Osteoblast (primary cell): ENCODE measurements at regions not wholly inside any gene's neighbourhood (a gene's known extent, or its start where the extent isn't known, plus 50 kb on each side); places are given as distances from the start of the nearest gene placed in this dataset.

Source experiments
- DNase-seq: peaks from one replicate; pipeline ENCODE4 v3.0.0; 2011; ENCODE audit warnings: low spot score, mixed read lengths; ENCODE audit not compliant: insufficient read length; ENCODE audit errors: missing footprints
- H2AFZ ChIP-seq: 2 replicates; pipeline ENCODE4 v1.6.0; 2011; ENCODE audit warnings: mild to moderate bottlenecking, low read length
- H3K27ac ChIP-seq: 2 replicates; pipeline ENCODE4 v1.5.1; 2011; ENCODE audit warnings: mild to moderate bottlenecking, low read depth, low read length, moderate library complexity
- H3K27me3 ChIP-seq: 2 replicates; pipeline ENCODE4 v1.6.0; 2012; ENCODE audit warnings: mild to moderate bottlenecking, control low read depth, inconsistent platforms, low read length, moderate library complexity; ENCODE audit not compliant: insufficient read depth
- H3K36me3 ChIP-seq: 2 replicates; pipeline ENCODE4 v1.5.1; 2011; ENCODE audit warnings: mild to moderate bottlenecking, low read length, control low read depth, moderate library complexity; ENCODE audit not compliant: insufficient read depth
- H3K4me1 ChIP-seq: 2 replicates; pipeline ENCODE4 v1.5.1; 2011; ENCODE audit warnings: mild to moderate bottlenecking, low read length, control low read depth, moderate library complexity; ENCODE audit not compliant: insufficient read depth
- H3K4me2 ChIP-seq: 2 replicates; pipeline ENCODE4 v1.6.0; 2011; ENCODE audit warnings: mild to moderate bottlenecking, low read length; ENCODE audit not compliant: insufficient read depth
- H3K4me3 ChIP-seq: fragments of 200-600 bp; sonication (generic); 3 replicates; pipeline ENCODE4 v1.5.1; 2012; ENCODE audit warnings: mild to moderate bottlenecking, low read length, inconsistent platforms; ENCODE audit not compliant: insufficient read depth
- H3K79me2 ChIP-seq: 2 replicates; pipeline ENCODE4 v1.6.0; 2012; ENCODE audit warnings: mild to moderate bottlenecking, low read length, control low read depth, inconsistent platforms; ENCODE audit not compliant: insufficient read depth
- H3K9me3 ChIP-seq: 2 replicates; pipeline ENCODE4 v1.5.1; 2011; ENCODE audit warnings: low read depth, low read length, control low read depth
- H4K20me1 ChIP-seq: 2 replicates; pipeline ENCODE4 v1.6.0; 2012; ENCODE audit warnings: mild to moderate bottlenecking, low read length, control low read depth; ENCODE audit not compliant: insufficient read depth
- CTCF ChIP-seq: IDR thresholded peaks from 2 replicates; pipeline ENCODE4 v1.5.1; 2011; ENCODE audit warnings: mild to moderate bottlenecking, low read depth, low read length, moderate library complexity; ENCODE audit errors: extremely low read depth

GRCh38 chr2:196391149-196391479 is 219.7 kb upstream of the STK17B start:
- Histone ChIP-seq H3K27me3 (no peaks in the 10 kb centered on the region), H3K4me3 (no peak overlapping the region), H3K27ac (no peak overlapping the region), H3K4me2 (no peak overlapping the region), H3K79me2 (no peaks in the 10 kb centered on the region), H3K36me3 (no peaks in the 10 kb centered on the region), H4K20me1 (no peaks in the 10 kb centered on the region), H3K9me3 (no peaks in the 10 kb centered on the region), H3K4me1 (peaks cover 9% of the 10 kb centered on the region), H2AFZ (no peak overlapping the region)
- TF ChIP-seq CTCF = no peak
- no peak for DNase-seq

- H3K9me3 ChIP-seq = no peaks in the 10 kb centered on the region
These were observed 227.7 kb upstream of the STK17B start for GRCh38 chr2:196399096-196399495.

GRCh38 chr2:196399722-196400691 is 228.6 kb upstream of the STK17B start:
- H3K27me3 ChIP-seq = no peaks in the 10 kb centered on the region
- peaks cover 39% of the 10 kb centered on the region for H3K4me1 ChIP-seq
- DNase-seq = peak; percentile 76
- H3K27ac ChIP-seq = peak overlapping the region; percentile 75
- H2AFZ ChIP-seq = no peak overlapping the region
- H4K20me1 ChIP-seq = no peaks in the 10 kb centered on the region
- no peak for TF ChIP-seq CTCF
- no peak overlapping the region for H3K4me3 ChIP-seq
- no peaks in the 10 kb centered on the region for H3K9me3 ChIP-seq
- H3K36me3 ChIP-seq = no peaks in the 10 kb centered on the region
- H3K79me2 ChIP-seq = no peaks in the 10 kb centered on the region
- peak overlapping the region; percentile 59 for H3K4me2 ChIP-seq

More at GRCh38 chr2:196399096-196399495, 227.7 kb upstream of the STK17B start:
- H2AFZ ChIP-seq = no peak overlapping the region
- H3K4me2 ChIP-seq = no peak overlapping the region
- TF ChIP-seq CTCF = no peak
- no peaks in the 10 kb centered on the region for H3K36me3 ChIP-seq
- no peak overlapping the region for H3K27ac ChIP-seq
- no peaks in the 10 kb centered on the region for H3K27me3 ChIP-seq
- peaks cover 34% of the 10 kb centered on the region for H3K4me1 ChIP-seq
- H3K79me2 ChIP-seq = no peaks in the 10 kb centered on the region
- H4K20me1 ChIP-seq = no peaks in the 10 kb centered on the region
- no peak for DNase-seq
- H3K4me3 ChIP-seq = no peak overlapping the region

- peaks cover 39% of the 10 kb centered on the region for H3K4me1 ChIP-seq
- DNase-seq = peak; percentile 43
- H3K27ac ChIP-seq = peak overlapping the region; percentile 53
- H3K36me3 ChIP-seq = no peaks in the 10 kb centered on the region
- H3K79me2 ChIP-seq = no peaks in the 10 kb centered on the region
- no peaks in the 10 kb centered on the region for H3K27me3 ChIP-seq
- TF ChIP-seq CTCF = no peak
- no peak overlapping the region for H2AFZ ChIP-seq
- no peaks in the 10 kb centered on the region for H3K9me3 ChIP-seq
- H3K4me2 ChIP-seq = peak overlapping the region; percentile 27
- H3K4me3 ChIP-seq = no peak overlapping the region
- no peaks in the 10 kb centered on the region for H4K20me1 ChIP-seq
These were observed 232.1 kb upstream of the STK17B start for GRCh38 chr2:196403471-196403870.
